CD4-positive, CD25-positive, alpha-beta regulatory T cell (primary cell): ENCODE measurements at regions not wholly inside any gene's neighbourhood (a gene's known extent, or its start where the extent isn't known, plus 50 kb on each side); places are given as distances from the start of the nearest gene placed in this dataset.
"Not testable (repeated sequence)": the region's sequence is repeated elsewhere in the genome, so short reads cannot be mapped to it uniquely, and the experiment has no call there.

Experiments
- ATAC-seq, 2 donors: fragments of 150-1000 bp; cut with Tn5 transposase; one replicate each; pipeline ENCODE4 v1.10.0; 2021; ENCODE audit warnings: low read depth in 2 of 2, moderate number of reproducible peaks in 2 of 2, moderate library complexity in 1 of 2
- DNase-seq, 3 donors: peaks; one replicate each; pipeline versions ENCODE4 v3.0.0 to v3.0.0-alpha.2; 2012 to 2022; ENCODE audit warnings: mixed read lengths in 1 of 3
- H3K27ac ChIP-seq: one replicate; pipeline ENCODE4 v1.7.0; 2013; ENCODE audit warnings: mild to moderate bottlenecking, low read length; ENCODE audit not compliant: insufficient read depth, poor library complexity, severe bottlenecking
- H3K27me3 ChIP-seq: one replicate; pipeline ENCODE4 v1.7.0; 2013; ENCODE audit warnings: low read length; ENCODE audit not compliant: control insufficient read depth, insufficient read depth
- H3K36me3 ChIP-seq: one replicate; pipeline ENCODE4 v1.7.0; 2013; ENCODE audit warnings: mild to moderate bottlenecking, low read length, moderate library complexity; ENCODE audit not compliant: control insufficient read depth, insufficient read depth
- H3K4me1 ChIP-seq: 2 replicates; pipeline ENCODE4 v1.7.0; 2013; ENCODE audit warnings: mild to moderate bottlenecking, low read length; ENCODE audit not compliant: insufficient read depth, control insufficient read depth, poor library complexity, severe bottlenecking
- H3K4me3 ChIP-seq: one replicate; pipeline ENCODE4 v1.7.0; 2013; ENCODE audit warnings: low read depth, mild to moderate bottlenecking, low read length, moderate library complexity
- H3K9me3 ChIP-seq, 2 experiments: 1 replicate in 1 of 2; 2 replicates in 1 of 2; pipeline ENCODE4 v1.7.0; 2013; ENCODE audit warnings: low read length in 2 of 2, mild to moderate bottlenecking in 1 of 2, moderate library complexity in 1 of 2; ENCODE audit not compliant: control insufficient read depth in 2 of 2
- H3K27ac Mint-ChIP-seq, 3 donors: one replicate each; pipeline ENCODE4 v1.8.0; 2020 to 2022; ENCODE audit warnings: mild to moderate bottlenecking in 3 of 3, mixed read lengths in 3 of 3, moderate library complexity in 2 of 3
- H3K27me3 Mint-ChIP-seq: one replicate; pipeline ENCODE4 v1.8.0; 2022; ENCODE audit warnings: mild to moderate bottlenecking, mixed read lengths
- H3K36me3 Mint-ChIP-seq: one replicate; pipeline ENCODE4 v1.8.0; 2020; ENCODE audit warnings: mixed read lengths
- H3K4me1 Mint-ChIP-seq, 4 donors: one replicate each; pipeline ENCODE4 v1.8.0; 2020 to 2022; ENCODE audit warnings: mixed read lengths in 4 of 4, mild to moderate bottlenecking in 1 of 4
- H3K4me3 Mint-ChIP-seq, 4 donors: one replicate each; pipeline ENCODE4 v1.8.0; 2020 to 2022; ENCODE audit warnings: mild to moderate bottlenecking in 4 of 4, mixed read lengths in 4 of 4, moderate library complexity in 3 of 4
- H3K9me3 Mint-ChIP-seq, 7 donors: one replicate each; pipeline ENCODE4 v1.8.0; 2020 to 2022; ENCODE audit warnings: mixed read lengths in 7 of 7, mild to moderate bottlenecking in 3 of 7, moderate library complexity in 2 of 7

GRCh38 chr13:81551036-81551435 lies 1210.1 kb upstream of the SPRY2 start:
- DNase-seq = no peak
- Mint-ChIP-seq H3K4me1 (no peaks in the 10 kb centered on the region), H3K36me3 (no peaks in the 10 kb centered on the region), H3K27ac (no peak overlapping the region), H3K9me3 (peaks cover 7 to 34% (median 12%) of the 10 kb centered on the region in 7 donors), H3K4me3 (no peak overlapping the region), H3K27me3 (no peaks in the 10 kb centered on the region)
- ATAC-seq = no peak
- Histone ChIP-seq H3K4me3 (no peak overlapping the region), H3K4me1 (no peaks in the 10 kb centered on the region), H3K27me3 (no peaks in the 10 kb centered on the region), H3K27ac (no peak overlapping the region), H3K36me3 (no peaks in the 10 kb centered on the region), H3K9me3 (peaks cover 5 to 17% of the 10 kb centered on the region in 2 experiments)

GRCh38 chr13:81546294-81546693 lies 1205.4 kb upstream of the SPRY2 start:
- not testable (repeated sequence) for H3K4me1 Mint-ChIP-seq, H3K36me3 Mint-ChIP-seq

GRCh38 chr13:81540777-81541176 lies 1199.9 kb upstream of the SPRY2 start:
- Mint-ChIP-seq H3K36me3 (no peaks in the 10 kb centered on the region), H3K27me3 (no peaks in the 10 kb centered on the region), H3K27ac (no peak overlapping the region), H3K4me1 (no peaks in the 10 kb centered on the region), H3K9me3 (peaks cover 0 to 33% (median 8%) of the 10 kb centered on the region in 7 donors), H3K4me3 (no peak overlapping the region)
- Histone ChIP-seq H3K27me3 (no peaks in the 10 kb centered on the region), H3K4me1 (no peaks in the 10 kb centered on the region), H3K36me3 (no peaks in the 10 kb centered on the region), H3K4me3 (no peak overlapping the region), H3K9me3 (peaks cover 0 to 4% of the 10 kb centered on the region in 2 experiments), H3K27ac (no peak overlapping the region)
- DNase-seq (no peak), ATAC-seq (no peak)

More at GRCh38 chr13:81546294-81546693, 1205.4 kb upstream of the SPRY2 start:
- not testable (repeated sequence) for H3K4me1 ChIP-seq, H3K27ac Mint-ChIP-seq, H3K27ac ChIP-seq, H3K27me3 Mint-ChIP-seq, DNase-seq, ATAC-seq, H3K4me3 ChIP-seq, H3K36me3 ChIP-seq, H3K27me3 ChIP-seq, H3K4me3 Mint-ChIP-seq
- peaks cover 0 to 28% (median 16%) of the 10 kb centered on the region in 7 donors for H3K9me3 Mint-ChIP-seq
- peaks cover 2 to 20% of the 10 kb centered on the region in 2 experiments for H3K9me3 ChIP-seq

- H3K27ac Mint-ChIP-seq = no peak overlapping the region
- Histone ChIP-seq H3K4me3 (no peak overlapping the region), H3K9me3 (peaks cover 2 to 4% of the 10 kb centered on the region in 2 experiments), H3K27ac (no peak overlapping the region), H3K4me1 (no peaks in the 10 kb centered on the region), H3K36me3 (no peaks in the 10 kb centered on the region), H3K27me3 (no peaks in the 10 kb centered on the region)
- ATAC-seq = no peak
- DNase-seq = no peak
- H3K4me3 Mint-ChIP-seq = no peak overlapping the region
- H3K4me1 Mint-ChIP-seq = no peaks in the 10 kb centered on the region
- H3K27me3 Mint-ChIP-seq = no peaks in the 10 kb centered on the region
- peaks cover 0 to 28% (median 8%) of the 10 kb centered on the region in 7 donors for H3K9me3 Mint-ChIP-seq
- H3K36me3 Mint-ChIP-seq = no peaks in the 10 kb centered on the region
Observed at GRCh38 chr13:81539643-81540150, 1198.8 kb upstream of the SPRY2 start.

GRCh38 chr13:81498969-81499368 lies 1158.0 kb upstream of the SPRY2 start:
- Histone ChIP-seq H3K27me3 (no peaks in the 10 kb centered on the region), H3K4me3 (no peak overlapping the region), H3K9me3 (no peaks in the 10 kb centered on the region), H3K4me1 (no peaks in the 10 kb centered on the region), H3K27ac (no peak overlapping the region), H3K36me3 (no peaks in the 10 kb centered on the region)
- H3K27me3 Mint-ChIP-seq = no peaks in the 10 kb centered on the region
- H3K4me3 Mint-ChIP-seq = no peak overlapping the region
- H3K36me3 Mint-ChIP-seq = no peaks in the 10 kb centered on the region
- no peak for ATAC-seq
- H3K9me3 Mint-ChIP-seq = peaks cover 0 to 29% (median 14%) of the 10 kb centered on the region in 7 donors
- no peak for DNase-seq
- H3K4me1 Mint-ChIP-seq = no peaks in the 10 kb centered on the region
- no peak overlapping the region for H3K27ac Mint-ChIP-seq

- Histone ChIP-seq H3K27ac (no peak overlapping the region), H3K4me1 (no peaks in the 10 kb centered on the region), H3K4me3 (no peak overlapping the region), H3K36me3 (no peaks in the 10 kb centered on the region), H3K9me3 (no peaks in the 10 kb centered on the region), H3K27me3 (no peaks in the 10 kb centered on the region)
- DNase-seq (no peak), ATAC-seq (no peak)
- H3K4me1 Mint-ChIP-seq = no peaks in the 10 kb centered on the region
- H3K9me3 Mint-ChIP-seq = peaks cover 2 to 26% (median 7%) of the 10 kb centered on the region in 7 donors
- no peaks in the 10 kb centered on the region for H3K27me3 Mint-ChIP-seq
- H3K36me3 Mint-ChIP-seq = no peaks in the 10 kb centered on the region
- H3K27ac Mint-ChIP-seq = no peak overlapping the region
- no peak overlapping the region for H3K4me3 Mint-ChIP-seq
Observed at GRCh38 chr13:81493144-81493543, 1152.2 kb upstream of the SPRY2 start.

GRCh38 chr13:81492449-81492848 lies 1151.5 kb upstream of the SPRY2 start:
- no peaks in the 10 kb centered on the region for H3K4me1 ChIP-seq
- no peaks in the 10 kb centered on the region for H3K27me3 ChIP-seq
- H3K27ac Mint-ChIP-seq = no peak overlapping the region
- no peak overlapping the region for H3K4me3 ChIP-seq
- ATAC-seq = no peak
- H3K9me3 Mint-ChIP-seq = peaks cover 2 to 20% (median 7%) of the 10 kb centered on the region in 7 donors
- no peaks in the 10 kb centered on the region for H3K36me3 Mint-ChIP-seq
- H3K4me1 Mint-ChIP-seq = no peaks in the 10 kb centered on the region
- H3K9me3 ChIP-seq = no peaks in the 10 kb centered on the region
- no peak overlapping the region for H3K4me3 Mint-ChIP-seq
- H3K27ac ChIP-seq = no peak overlapping the region
- no peak for DNase-seq
- H3K36me3 ChIP-seq = no peaks in the 10 kb centered on the region
- no peaks in the 10 kb centered on the region for H3K27me3 Mint-ChIP-seq

GRCh38 chr13:81488021-81488420 lies 1147.1 kb upstream of the SPRY2 start:
- no peak overlapping the region for H3K4me3 ChIP-seq
- no peak overlapping the region for H3K27ac ChIP-seq
- Mint-ChIP-seq H3K27me3 (no peaks in the 10 kb centered on the region), H3K36me3 (no peaks in the 10 kb centered on the region), H3K9me3 (peaks cover under 1 to 9% (median 5%) of the 10 kb centered on the region in 7 donors), H3K4me1 (no peaks in the 10 kb centered on the region), H3K27ac (no peak overlapping the region), H3K4me3 (no peak overlapping the region)
- H3K27me3 ChIP-seq = no peaks in the 10 kb centered on the region
- H3K36me3 ChIP-seq = no peaks in the 10 kb centered on the region
- H3K4me1 ChIP-seq = no peaks in the 10 kb centered on the region
- no peaks in the 10 kb centered on the region for H3K9me3 ChIP-seq
- ATAC-seq (no peak), DNase-seq (no peak)
